Urothelium cell line (cell line): ENCODE measurements at regions not wholly inside any gene's neighbourhood (a gene's known extent, or its start where the extent isn't known, plus 50 kb on each side); places are given as distances from the start of the nearest gene placed in this dataset.
"Not testable (repeated sequence)": the region's sequence is repeated elsewhere in the genome, so short reads cannot be mapped to it uniquely, and the experiment has no call there.

Experiments
- DNase-seq: peaks from one replicate; pipeline ENCODE4 v3.0.0; 2011; ENCODE audit warnings: low spot score, mixed read lengths
- FAIRE-seq: peaks from 2 replicates; lab custom pipeline; 2011; peaks lifted over from hg19 to GRCh38; lab: Jason Lieb, UNC

DNA sequence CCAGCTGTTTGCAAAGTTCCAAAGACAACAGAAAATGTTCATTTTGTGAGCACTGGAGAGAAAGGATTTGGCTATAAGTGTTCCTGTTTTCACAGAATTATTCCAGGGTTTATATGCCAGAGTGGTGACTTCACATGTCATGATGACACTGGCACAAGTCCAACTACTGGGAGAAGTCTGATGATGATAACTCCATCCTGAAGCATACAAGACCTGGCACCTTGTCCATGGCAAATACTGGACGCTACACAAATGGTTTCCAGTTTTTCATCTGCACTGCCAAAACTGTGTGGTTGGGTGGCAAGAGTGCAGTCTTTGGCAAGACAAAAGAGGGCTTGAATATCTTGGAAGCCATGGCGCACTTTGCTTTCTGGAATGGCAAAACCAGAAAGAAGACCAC is 385.0 kb downstream of the CDH11 start:
- FAIRE-seq (no peak), DNase-seq (no peak)

DNA sequence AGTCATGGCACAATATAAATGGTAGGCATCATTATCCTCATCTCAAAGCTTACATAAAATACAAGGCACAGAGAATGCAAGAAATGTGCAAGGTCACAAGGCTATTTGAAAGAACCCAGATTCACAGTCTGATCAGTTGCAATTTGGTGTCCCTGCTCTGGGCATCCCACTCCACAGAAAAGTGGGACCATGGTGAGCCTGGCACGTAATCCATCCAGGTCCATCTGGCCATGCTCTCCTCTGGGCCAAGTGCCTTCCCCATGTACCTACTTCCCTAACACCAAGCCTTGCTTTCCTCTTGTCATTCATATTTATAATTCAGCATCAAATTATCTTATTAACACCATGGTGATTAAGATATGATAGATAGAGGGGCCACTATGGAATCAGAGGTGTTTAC is 390.0 kb downstream of the CDH11 start:
- FAIRE-seq (no peak), DNase-seq (no peak)

DNA sequence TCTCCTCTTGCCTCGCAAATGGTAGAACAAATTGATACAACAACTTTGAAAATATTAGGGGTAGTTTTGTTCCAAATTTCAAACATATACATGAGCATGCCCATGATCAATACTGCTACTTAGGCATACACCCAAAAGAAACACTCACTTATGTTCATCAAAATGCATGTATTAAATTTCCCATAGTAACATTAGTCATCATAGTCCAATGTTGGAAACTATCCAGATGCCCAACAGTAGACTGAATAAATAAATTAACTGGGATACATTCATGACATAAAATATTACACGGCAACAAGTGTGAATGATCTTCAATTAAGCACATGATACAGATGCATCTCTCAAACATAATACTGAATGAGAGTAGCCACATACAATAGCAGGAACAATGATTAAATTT is 391.6 kb downstream of the CDH11 start:
- FAIRE-seq (no peak), DNase-seq (no peak)

DNA sequence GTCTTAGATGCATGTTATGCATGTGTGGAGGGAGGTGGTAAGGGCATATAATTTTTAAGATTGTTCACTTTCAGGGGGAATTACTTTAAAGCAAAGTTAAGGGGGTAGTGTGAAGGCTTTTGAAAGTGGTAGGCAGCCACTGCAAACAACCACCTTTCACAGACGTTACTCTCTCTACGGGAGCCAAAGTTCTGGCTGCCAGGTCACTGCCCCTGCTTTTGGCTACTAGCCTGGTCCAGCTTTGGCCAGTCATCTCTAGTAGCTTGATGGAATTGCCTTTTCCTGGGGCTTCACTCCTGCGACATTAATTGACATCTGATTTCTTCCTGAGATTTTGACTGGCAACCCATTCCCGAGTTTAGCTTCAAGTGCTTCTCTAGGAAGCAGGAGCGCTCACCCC is 397.5 kb downstream of the CDH11 start:
- FAIRE-seq (no peak), DNase-seq (no peak)

DNA sequence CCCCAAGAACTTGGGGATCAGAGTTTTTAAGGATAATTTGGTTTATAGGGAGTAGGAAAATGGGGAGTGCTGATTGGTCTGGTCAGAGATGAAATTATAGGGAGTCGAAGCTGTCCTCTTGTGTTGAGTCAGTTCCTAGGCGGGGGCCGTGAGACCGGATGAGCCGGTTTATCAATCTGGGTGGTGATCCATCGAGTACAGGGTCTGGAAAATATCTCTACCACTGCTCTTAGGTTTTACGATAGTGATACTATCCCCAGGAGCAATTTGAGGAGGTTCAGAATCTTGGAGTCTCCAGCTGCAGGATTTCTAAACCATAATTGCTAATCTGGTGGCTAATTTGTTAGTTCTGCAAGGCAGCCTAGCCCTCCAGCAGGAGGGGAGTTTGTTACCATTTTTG is 403.4 kb downstream of the CDH11 start:
- FAIRE-seq, result no peak

DNA sequence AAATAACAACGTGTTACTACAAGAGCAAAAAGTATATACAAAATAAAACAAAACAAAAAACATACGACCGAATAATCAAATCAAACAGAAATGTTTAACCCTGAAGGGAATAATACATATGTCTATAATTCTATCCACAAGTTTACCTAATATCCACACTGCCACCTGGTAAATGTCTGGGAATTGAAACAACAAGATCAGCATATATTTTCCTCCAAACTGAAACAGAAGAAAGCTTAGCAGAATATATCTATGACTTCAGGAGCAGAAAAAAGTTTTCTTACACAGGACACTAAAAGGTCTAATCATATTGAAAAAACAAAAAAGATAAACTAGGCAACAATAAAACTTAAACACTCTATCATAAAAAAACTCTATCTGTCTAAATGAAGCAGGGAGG is 404.0 kb downstream of the CDH11 start:
- DNase-seq (no peak), FAIRE-seq (no peak)

More for the DNA sequence above, 403.4 kb downstream of the CDH11 start:
- DNase-seq, result no peak

DNA sequence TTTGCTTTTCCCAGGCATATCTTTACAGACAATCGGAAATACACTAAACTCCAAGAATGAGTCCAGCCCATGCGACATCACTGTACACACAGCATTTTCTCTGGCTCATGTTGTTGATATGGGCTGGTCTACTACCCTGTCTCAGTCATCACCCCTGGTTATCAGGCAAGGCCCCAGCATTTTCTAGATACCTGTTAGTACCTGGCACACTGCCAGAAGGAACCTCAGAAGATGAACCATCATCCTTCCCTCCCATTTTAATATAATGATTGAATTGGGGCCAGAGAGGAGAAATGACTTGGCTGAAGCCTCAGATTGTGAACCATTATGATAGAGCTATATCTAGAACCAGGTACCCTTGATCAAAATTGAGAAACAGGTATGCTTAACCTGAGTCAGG is 406.2 kb downstream of the CDH11 start:
- FAIRE-seq, result no peak
- no peak for DNase-seq

DNA sequence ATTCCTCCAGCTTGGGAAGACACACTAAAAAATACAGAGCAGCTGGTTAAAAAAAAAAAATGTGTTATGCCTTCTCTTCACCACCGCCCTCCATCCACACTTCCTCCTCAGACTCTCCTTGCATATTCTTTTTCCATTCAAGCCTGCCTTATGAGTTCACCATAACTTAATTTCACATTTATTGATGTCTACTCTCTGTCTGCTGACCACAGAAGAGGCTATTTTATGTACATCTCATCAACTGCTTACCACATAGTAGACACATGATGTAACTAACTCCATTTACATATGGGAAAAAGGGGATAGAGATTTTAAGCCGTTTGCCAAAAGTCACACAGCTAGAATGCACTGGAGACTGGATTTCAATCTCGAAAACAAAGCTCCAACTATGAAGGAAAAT is 409.8 kb downstream of the CDH11 start:
- DNase-seq (no peak), FAIRE-seq (no peak)

DNA sequence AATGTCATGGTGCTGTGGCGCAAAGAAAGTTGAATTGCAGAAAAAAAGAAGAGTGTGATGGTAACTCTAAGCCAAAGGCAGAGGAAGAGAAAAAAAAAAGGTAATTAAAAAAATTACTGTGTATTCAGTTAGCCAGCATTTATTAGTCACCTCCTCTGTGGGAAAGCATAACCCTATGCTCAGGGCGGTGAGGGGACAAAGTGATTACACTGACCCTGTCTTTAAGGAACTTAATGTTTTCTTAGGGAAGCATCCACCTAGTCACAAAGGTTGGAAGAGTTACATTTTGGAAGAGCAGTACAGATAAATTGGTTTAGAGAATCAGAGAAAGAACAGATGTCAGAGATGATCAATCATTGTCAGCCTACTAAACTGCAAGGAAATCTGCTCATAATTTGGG is 410.3 kb downstream of the CDH11 start:
- DNase-seq (no peak), FAIRE-seq (no peak)

DNA sequence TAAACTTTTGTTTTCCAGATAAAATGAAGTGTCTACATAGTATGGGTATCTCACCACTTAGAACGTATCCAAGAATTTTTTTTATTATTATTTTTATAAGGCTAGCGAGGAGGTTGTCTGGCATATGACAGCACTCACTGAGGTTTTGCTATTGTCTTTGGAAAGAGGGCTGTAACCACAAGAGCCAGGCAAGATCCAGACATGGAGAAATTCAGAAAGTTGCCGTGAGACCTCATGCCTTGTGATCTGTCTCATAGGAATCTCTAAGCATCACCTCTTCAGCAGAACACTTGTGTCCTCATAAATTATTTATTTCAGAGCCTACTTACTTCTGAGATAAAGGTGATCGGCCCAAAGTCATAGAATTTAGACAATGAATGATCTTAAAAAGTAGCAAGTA is 410.8 kb downstream of the CDH11 start:
- no peak for FAIRE-seq
- peak; percentile 13 for DNase-seq

DNA sequence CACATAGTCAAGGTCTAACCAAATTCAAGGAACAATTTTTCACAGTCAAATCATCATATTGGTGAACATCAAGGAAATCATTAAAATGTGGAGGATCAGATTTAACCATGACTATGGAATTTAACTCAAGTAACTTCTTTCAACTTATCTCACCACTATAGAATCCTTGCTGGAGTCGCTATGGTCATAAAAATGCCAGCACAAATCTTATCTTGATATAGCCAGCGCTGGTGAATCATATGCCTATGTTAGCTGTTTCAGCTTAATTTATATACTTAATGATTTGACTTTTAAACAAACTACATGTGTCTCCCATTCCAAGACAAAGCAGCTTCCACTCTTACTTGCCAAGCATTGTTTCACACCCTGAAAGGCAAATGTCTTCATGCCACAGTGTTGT is 416.4 kb downstream of the CDH11 start:
- no peak for DNase-seq
- no peak for FAIRE-seq

DNA sequence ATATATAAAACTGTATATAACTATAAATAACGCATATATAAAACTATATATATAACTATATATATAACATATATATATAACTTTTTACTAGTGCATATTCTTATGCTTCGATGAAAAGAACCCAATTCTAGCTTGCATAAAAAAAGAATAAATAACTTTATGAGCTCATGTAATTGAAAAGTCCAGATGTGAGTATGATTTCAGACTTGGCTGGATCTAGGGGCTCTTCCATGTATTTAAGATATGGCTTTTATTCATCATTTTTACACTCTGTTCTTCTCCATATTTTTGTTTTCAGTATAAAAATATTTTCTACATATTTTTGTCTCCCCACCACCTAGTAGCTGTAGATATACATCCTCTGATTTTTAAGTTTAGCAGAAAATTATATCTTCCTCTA is 417.5 kb downstream of the CDH11 start:
- FAIRE-seq, result no peak
- DNase-seq, result no peak

DNA sequence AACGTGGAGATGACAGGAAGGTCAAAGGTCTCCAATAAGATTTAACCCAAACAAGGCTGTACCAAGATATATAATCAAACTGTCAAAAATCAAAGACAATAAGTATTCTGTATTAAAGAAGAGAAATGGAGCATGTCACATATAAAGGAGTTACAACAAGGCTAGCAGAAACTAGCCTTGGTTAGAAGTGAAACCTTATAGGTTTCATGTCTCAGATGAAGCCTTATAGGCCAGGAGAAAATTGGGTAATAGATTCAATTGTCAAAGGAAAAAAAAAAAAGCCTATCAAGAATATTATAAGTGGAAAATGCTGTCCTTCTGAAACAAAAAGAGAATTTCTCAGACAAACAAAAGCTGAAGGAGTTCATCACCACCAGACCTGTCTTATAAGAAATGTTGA is 419.4 kb downstream of the CDH11 start:
- DNase-seq (no peak), FAIRE-seq (no peak)

DNA sequence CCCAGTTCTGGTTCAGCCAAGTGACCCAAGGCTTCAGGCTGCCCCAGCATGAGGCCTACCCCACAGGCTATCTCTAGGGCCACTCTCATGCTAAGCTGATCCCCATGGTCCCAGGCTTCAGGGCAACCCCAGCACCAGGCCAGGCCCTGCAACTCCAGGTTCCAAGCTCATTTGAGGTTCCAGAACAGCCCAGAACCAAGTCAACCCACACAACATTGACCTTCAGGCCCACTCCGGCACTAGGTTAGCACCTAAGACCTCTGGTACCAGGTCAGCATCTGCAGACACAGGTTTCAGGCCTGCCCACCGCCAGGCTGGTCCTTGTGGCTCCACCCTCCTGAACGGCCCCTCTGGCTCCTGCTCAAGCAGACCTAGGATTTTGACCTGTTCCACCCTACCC is 421.2 kb downstream of the CDH11 start:
- DNase-seq (no peak), FAIRE-seq (no peak)

DNA sequence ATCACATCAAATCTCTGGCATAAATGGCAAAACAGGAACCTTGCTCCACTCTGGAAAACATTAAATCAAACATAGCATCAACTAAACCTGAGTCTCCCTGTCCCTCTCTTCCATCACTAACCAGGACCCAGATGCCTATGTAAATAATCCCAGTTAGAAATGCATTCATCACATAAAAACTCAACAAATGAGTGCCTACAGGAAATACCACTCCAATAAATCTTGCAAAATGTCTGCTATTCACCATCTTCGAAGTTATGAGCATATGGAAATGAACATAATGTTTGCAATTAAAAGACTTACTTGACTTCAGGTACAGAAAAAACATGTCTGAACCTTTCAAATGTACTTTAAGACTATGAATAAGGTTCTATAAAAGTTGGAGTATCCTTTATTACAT is 425.0 kb downstream of the CDH11 start:
- DNase-seq, result no peak
- FAIRE-seq, result no peak

DNA sequence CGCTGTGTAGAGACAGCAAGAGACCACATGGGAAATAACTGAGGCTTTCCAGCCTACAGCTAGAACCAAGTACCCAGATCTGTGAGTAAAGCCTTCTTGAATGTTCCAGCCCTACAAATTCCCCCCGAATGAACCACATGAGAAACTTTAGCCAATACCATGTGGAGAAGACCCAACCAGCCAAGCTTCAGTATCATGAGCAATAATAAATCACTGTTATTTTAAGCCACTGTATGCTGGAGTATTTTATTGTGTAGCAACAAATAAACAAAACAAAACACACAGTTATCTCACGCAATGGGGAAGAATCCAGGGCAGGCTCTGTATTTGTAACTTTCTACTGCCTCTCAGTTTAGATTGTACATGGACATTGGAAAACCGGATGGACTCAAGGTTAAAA is 426.2 kb downstream of the CDH11 start:
- FAIRE-seq (no peak), DNase-seq (no peak)

DNA sequence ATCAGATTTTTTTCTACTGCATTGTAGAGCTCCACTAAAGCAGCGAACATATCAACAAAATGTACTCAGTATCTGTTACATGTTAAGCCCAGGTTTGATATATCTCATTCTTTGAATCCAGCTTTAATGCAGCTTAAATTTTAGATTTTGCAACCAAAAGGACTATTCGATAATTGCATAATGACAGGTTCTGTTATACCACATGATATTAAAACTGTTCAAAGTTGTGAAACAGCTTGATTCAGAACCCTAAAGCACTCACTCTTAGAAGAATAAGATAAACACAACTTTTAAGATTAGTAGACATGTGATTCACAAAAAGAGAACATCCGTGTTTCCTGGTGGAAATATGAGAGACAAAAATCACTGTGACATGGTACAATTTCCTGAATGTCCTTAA is 427.9 kb downstream of the CDH11 start:
- DNase-seq (no peak), FAIRE-seq (no peak)

DNA sequence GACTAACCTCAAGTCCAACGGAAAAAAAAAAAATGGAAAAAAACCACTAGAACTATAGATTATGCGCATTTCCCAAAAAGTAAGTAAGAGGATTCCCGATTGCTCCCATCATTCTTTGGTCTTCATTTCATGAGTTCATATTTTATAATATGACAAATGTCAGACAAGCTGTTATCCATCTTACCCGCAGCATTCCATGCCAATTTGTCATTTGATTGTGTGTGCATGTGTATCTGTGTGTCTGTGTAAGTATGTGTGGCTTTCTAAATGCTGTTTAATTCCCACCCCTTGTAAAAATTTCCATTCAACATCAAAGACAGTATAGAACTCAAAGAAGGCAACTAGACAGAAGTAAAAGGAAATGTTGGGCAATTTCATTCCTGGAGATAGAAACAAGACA is 434.1 kb downstream of the CDH11 start:
- FAIRE-seq (no peak), DNase-seq (no peak)

DNA sequence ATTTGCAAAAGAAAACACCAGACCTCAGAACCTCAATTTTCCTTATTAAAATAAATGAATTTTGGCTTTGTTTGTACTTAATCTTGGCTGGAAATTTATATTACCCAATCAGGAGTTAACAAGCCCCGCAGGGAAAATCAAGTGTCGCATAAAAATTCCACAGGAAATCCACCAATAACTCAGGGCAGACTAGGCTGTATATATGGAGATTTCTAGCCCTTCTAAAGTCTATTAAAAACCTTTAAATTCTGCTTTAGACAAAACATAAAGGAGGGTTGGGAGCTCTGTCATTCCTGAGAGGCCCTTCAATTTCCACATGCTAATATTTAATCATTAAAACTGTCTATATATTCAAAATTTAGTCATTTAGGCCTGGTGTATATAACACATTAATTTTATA is 434.7 kb downstream of the CDH11 start:
- FAIRE-seq (no peak), DNase-seq (no peak)

DNA sequence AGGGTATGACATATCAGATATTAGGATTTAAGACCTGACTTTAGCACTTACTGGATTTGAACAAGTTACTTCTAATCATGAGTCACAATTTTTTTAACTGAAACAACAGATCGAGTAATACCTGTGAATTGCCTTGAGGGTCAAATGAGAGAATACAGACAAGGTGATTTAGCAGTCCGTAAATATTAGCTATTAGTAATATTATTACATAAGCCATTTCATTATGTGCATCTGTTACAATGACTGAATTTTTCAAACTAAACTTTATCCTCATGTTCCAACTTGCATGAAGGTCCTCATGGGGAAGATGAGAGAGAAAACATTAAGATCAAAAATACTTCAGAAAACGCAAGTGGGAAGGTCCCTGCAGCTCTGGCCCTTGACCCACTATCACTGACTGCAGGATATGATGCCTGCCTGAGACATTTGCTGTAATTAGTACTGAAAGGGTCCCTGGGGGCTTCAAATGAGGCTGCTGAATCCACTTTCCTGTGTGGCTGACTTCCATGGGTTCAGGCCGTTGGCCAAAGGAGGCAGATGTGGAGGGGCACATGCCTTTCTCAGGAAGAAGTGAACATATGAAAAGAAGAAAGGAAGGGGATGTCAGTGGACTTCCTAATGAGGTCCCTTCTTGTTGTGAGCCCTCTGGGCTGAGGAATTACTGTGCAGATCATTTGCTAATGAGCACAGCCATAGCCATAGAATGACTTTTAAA is 441.7 kb downstream of the CDH11 start:
- FAIRE-seq, result no peak
- no peak for DNase-seq

DNA sequence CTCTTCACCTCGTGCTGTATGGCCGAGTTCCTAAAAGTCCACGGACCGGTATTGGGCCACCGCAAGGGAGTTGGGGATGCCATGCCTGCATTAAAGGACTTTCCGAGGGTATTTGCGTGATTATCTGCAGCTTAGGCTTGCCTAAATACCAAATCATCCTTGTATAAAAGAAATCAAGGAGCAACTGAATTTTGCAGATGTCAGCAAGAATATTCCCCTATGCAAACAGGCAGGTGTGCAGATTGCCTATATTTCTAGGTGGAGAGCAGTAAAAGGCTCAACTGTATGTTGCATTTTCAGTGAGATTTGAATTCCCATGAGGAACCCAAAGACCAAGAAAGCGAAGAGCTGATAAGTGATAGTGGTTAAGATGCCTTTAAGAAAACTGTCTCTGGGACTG is 452.3 kb downstream of the CDH11 start:
- DNase-seq, result no peak
- no peak for FAIRE-seq

DNA sequence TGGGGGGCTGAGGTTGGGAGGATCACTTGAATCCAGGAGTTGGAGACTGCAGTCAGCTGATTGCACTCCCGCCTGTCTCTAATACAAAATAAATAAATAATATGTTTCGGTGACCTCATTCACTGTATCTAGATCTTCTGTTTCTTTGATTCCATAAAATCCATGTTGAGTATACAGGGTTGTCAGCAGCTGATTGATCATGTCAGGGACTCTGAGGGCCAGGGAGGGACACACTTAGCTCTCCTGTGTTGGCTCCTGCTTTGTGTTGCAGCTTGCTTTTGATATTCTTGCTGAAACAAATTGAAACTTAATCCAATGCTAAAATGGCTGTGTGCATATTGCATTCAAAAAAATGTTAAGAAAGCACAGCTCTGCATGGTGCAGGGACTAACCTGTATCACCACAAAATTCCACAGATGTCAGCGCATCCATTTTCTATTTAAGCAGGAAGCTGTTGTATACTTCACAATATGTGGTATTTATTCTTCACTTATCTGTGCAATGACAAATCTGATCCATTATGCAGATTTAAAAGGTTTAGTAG is 454.5 kb downstream of the CDH11 start:
- no peak for FAIRE-seq
- no peak for DNase-seq

DNA sequence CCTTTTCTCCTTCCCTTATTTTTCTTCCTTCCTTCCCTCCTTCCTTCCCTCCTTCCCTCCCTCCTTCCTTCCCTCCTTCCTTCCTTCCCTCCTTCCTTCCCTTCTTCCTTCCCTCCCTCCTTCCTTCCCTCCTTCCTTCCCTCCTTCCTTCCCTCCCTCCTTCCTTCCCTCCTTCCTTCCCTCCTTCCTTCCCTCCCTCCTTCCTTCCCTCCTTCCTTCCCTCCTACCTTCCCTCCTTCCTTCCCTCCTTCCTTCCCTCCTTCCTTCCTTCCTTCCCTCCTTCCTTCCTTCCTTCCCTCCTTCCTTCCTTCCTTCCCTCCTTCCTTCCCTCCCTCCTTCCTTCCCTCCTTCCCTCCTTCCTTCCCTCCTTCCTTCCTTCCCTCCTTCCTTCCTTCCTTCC is 459.6 kb downstream of the CDH11 start:
- not testable (repeated sequence) for DNase-seq

More for the DNA sequence above, 459.6 kb downstream of the CDH11 start:
- FAIRE-seq, result not testable (repeated sequence)
